HG03103 (cell line): ENCODE measurements at regions not wholly inside any gene's neighbourhood (a gene's known extent, or its start where the extent isn't known, plus 50 kb on each side); places are given as distances from the start of the nearest gene placed in this dataset.
"Not testable (repeated sequence)": the region's sequence is repeated elsewhere in the genome, so short reads cannot be mapped to it uniquely, and the experiment has no call there.

Source experiments
- ATAC-seq: cut with Tn5 transposase; IDR thresholded peaks from one replicate; pipeline ENCODE4 v1.9.1; 2021; ENCODE audit warnings: low read depth; ENCODE audit not compliant: unreplicated experiment

DNA sequence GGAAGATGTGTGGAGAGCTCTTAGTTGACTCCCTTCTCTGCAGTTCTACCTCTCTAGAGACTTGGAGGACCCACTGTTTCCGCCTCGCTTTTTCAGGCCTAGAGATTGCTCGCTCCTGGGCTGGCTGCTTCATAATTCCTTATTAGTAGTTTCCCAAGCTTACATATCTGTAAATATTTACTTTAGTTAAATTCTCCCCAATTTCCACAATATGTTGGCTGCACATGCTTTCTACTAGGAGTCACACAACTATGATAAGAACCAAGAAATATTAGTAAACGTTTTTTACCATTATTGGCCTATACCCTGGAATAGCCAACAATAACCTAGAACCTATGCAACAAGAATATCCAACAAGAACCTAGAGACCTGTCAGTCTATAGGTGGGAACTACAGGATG, 129.0 kb upstream of the RUNX1 start:
- no peak for ATAC-seq

DNA sequence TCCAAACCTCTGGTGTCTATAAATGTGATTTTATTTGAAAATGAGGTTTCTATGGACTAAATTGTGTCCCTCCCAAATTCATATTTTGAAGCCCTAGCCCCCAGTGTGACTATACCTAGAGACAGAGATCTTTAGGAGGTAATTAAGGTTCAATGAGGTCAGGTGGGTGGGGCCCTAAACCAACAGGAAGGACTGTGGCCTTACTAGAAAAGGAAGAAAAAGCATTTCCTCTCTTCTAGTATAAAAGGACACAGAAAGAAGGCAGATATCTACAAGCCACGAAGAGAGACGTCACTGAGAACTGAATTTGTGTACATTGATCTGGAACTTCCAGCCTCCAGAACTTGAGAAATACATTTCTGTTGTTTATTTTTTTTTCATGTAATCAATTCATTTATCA, 123.1 kb upstream of the RUNX1 start:
- no peak for ATAC-seq

DNA sequence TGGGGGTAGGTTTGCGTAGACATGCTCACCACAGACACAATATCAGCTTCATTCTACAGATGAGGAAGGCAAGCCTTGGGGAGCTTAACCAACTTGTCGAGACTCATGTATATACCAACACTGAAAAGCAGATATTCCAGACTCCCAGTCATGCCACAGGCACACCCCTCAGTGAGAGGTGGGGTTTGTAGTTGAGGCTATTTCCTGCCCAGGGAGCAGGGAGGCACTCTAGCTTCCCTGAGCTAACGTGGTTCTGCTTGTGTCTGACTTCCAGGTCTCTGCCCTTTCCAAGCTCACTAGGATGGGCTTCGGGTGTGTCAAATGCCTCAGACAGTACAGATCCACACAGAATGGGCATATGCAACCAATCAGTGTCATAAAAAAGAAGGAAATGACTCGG, 122.3 kb upstream of the RUNX1 start:
- no peak for ATAC-seq

DNA sequence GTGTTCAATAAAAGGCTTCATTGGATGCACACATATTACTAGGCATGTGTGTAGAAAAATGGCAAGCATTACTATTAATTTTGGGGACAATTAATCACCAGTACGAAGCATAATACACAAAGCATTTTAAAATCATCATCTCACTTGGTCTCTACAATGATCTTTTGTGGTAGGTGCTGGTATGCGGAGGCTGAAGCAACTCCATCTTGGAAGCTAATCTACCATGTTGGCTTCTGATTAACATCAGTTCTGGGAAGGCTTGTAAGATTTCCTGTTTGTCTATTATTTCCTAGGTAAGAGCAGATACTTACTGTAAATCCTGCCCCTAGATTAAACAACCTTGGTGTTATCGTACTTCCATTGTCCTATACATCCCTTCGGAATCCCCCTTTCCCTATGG, 121.7 kb upstream of the RUNX1 start:
- ATAC-seq = no peak

DNA sequence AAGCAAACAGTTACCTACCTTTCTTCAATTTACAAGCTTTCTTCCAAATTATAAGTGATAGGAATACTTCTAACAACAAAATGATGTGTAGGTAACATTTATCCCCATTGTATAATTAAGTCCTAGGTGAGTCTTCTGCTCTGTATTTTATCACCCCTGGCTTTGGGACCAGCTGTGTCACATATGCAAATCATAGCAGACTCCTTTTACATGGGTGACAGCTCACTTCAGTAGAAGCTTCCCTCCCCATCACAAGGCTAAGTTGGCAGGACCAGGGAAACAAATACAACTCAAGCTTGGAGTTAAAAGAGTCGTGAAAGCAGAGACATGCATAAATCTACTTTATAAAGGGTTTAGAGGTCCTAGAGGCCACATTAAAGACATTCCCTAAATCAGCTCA, 121.1 kb upstream of the RUNX1 start:
- ATAC-seq = no peak

DNA sequence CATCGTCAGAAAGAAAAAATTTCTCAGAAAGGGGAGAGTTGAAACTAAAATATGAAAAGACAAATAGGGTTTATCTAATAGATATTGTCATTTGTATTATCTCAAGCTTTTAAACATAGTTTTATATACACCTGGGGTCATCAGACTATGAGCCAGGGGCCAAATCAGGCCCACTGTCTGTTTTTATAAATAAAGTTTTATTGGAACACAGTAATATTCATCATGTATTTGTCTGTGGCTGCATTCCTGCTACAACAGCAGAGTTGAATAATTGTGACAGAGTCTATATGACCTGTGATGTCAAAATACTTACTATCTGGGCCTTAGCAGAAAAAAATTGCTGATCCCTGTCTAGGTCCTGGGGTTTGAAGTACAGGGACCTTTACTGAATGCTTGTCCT, 120.5 kb upstream of the RUNX1 start:
- ATAC-seq = no peak

DNA sequence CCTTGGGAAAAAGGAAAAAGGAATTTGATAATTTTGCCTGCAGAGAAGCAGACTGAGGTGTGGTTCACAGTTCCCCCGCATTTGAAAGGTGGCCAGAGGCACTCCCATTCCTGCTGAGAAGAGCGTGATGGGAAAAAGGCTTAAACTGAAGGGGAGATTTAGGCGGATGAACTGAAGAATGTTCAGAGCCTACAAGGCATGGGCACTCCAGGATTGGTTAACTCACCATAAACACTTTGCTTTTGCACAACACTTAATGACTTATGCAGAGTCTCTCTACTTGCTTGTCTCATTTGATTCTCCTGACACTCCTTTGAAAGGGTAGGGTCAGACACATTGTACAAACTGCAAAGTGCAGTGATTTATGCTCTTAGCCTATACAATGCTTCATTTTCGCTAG, 119.6 kb upstream of the RUNX1 start:
- no peak for ATAC-seq

DNA sequence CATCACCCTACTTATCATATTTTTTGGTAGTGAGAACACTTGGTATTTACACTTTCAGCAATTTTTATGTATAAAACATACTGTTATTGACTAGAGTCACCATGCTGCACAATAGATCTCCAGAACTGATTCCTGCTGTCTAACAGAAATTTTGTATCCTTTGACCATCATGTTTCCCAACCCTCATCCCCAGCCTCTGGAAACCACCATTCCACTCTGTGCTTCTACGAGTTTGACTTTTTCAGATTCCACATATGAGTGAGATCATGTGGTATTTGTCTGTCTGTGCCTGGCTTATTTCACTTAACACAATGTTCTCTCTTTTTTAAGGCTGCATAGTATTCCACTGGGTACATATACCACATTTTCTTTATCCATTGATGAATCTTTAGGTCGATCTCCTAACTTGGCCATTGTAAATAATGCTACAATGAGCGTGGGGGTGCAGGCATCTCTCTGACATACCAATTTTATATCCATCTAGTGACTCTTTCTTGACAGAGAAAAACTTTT, 115.9 kb upstream of the RUNX1 start:
- ATAC-seq = no peak

DNA sequence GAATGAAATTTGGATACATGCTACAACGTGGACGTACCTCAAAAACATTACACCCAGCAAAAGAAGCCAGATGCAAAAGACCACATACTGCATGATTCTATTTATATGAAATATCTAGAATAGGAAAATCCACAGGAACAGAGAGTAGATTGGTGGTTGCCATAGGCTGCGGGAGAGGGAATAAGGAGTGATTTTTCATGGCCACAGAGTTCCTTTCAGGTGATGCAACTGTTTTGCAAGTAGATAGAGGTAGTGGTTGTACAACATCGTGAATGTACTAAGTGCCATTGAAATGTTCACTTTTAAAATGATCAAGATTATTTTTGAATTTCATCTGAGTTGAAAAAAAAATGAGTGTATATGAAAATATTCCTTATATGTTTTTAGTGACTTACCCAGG, 115.3 kb upstream of the RUNX1 start:
- ATAC-seq = no peak

DNA sequence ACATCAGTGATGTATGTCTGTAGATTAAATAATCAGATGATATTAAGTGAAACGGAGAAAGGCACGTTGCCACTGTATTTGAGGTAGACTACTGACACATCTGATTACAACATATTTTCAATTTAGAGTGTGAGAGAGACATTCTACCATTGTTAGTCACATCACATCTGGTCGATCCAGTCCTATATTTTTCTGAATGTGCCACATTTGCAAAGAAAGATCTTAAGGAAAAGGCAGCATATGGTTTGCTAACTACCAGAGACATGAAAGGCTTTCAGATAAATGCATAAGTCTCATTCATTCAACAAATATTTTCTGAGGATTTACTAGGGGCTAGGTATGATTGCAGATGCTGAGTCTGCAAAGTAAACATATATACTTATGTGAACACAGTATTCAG, 114.3 kb upstream of the RUNX1 start:
- no peak for ATAC-seq

DNA sequence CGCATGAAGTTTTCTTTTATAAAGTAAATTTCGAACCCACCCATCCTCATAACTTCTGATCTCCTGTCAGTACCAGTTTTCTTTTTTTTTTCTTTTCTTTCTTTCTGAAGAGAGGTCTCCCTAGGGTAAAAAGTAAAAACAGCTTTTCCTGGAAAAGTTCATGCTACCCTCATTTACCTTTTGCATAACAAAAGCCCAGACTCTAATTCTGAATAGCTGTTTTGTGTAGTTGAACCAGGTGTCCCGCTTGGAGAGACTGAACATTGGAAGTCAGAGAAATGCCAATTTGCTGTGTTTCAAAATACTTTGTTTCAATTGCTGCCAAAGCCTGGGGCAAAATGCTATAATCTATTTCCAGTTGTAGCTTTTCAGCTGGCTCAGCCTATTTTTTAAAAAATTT, 113.7 kb upstream of the RUNX1 start:
- no peak for ATAC-seq

DNA sequence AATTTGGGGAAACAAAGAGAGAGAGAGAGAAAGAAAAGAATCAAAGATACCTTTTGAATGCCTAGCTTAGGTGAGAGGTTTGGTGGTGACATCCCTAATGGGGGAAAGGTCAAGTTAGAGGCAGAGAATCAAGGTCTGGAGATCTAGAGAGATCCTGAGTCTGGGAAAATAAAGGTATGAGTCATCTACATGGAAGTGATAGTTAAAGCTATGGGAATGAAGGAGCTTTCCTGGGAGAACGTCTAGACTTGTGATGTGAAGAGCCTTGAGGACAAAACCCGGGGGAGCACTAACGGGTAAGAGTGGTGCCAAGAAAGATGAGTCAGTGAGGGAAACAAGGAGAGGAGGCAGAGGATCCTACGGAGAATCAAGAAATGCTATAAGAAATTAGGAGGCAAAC, 110.8 kb upstream of the RUNX1 start:
- ATAC-seq = no peak

DNA sequence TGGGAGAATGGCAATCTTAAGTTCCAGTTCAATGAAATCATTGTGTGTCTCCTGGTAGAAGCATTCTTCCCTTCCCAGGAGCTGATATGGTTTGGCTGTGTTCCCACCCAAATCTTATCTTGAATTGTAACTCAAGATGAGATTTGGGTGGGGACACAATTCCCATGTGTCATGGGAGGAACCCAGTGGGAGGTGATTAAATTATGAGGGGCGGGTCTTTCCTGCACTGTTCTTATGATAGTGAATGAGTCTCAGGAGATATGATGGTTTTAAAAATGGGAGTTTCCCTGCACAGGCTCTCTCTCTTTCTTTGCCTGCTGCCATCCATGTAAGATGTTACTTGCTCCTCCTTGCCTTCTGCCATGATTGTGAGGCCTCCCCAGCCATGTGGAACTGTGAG, 108.3 kb upstream of the RUNX1 start:
- ATAC-seq = not testable (repeated sequence)

DNA sequence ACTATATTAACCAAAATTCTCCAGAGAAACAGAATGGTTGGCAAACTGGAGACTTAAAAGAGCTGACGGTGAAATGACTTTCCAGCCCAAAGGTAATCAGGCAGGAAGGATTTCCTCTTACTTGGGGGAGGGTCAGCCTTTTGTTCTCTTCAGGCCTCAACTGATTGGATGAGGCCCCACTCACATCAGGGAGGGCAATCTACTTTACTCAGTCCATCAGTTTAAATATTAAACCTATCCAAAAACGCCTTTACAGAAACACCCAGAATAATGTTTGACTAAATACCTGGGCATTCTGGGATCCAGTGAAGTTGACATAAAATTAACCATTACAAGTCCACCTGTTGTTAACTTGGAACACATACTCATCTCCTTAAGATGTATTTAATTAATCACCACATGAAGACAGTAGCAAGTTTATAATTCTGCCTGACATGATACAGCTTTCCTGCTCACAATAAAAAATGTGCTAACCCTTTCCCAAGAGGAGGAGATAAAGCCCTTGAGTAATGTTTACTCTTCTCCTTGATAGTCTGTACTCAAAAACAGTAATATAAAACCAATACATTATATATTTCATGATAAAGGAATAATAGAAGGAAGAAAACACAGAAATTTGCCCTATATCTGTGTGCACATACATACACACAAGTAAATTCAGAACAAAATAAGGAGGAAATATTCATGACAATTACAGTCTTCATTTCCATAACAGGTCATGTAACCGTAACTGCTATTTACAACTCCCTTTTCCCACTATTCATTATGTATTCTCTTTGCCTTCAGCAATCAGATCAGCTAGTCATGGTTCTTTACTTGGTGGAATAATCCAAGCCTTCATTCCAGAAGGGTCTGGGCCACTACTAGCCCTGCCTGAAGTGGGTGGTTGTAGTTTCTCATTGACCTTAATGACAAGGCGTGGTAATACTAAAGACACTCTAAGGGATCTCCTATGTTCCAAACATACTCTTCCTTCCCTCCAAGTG, 107.5 kb upstream of the RUNX1 start:
- no peak for ATAC-seq

DNA sequence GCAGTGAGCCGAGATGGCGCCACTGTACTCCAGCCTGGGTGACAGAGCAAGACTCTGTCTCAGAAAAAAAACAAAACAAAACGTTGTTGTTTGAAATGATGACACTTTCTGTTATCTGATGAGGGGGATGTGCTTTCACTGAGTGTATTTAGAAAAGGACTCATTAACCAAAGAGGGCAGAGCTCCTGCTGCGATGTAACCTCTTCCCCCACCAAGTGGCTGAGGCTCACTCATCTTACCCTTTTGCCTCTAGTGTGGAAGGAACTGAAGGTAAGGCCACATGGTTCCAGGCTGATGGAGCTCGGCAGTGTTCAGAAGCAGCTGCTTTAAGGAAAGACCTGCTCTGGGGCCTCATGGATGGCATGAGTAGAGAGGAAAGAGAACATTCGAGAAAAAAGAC, 105.7 kb upstream of the RUNX1 start:
- no peak for ATAC-seq

DNA sequence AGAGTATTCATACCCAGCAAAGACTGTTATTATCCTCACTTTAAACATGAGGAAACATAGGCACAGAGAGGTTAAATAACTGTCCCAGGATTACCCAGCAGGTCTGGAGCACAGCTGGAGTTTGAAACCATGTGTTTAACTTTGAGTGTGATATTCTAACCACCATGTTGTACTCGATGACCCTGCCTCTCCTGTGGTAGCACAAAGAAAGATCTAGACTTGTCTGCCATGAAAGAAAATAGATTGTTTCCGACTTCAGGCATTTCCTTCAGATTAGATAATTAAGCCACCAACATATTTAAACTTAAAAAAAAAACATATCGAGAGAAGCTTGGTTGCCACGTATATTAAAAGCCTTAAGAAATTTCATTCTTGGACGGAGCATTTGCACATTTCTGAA, 104.6 kb upstream of the RUNX1 start:
- ATAC-seq = no peak

DNA sequence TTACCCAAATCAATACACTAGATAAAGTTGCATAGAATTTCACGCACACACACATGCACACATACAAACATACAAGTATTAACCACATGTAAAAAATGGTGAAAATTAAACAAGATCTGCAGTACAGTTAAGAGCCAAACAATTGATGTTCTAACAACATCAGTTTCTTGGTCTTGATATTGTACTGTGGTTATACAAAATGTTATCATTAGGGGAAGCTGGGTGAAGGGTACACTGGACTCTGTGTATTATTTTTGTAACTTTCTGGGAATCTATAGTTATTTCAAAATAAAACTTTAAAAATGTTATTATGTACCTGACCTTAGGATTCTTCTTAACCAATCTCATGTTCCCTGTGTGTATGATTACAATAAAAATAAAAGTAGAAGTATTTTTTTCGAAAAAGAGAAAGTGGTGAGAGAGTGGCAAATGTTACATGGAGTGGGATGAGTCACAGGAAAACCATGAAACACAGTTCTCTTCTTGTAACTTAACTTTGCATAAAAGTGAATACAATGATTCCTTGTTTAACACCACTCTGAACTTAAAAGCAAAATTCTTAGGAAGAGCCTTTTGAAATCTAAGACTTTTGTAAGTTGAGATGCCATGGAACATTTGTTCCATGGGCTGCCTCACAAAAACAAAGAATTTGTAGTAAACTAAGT, 101.6 kb upstream of the RUNX1 start:
- no peak for ATAC-seq

DNA sequence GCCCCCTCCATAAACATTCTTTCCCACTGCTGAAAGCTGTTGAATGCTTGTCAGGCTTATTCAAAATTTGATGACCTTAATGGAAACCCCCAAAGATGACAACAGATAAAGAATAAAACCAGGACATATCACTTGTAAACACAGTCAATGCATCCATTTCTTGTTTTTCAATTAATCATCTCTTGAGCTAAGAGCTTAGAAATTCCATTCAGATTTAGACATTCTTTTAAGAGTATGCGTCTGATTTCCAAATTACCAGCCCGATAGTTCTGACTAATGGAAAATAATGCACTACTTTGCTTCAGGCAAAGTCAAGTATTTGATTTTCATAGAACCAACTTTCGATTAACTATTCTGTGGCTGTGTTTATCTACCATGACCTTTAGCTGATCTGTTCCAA, 100.6 kb upstream of the RUNX1 start:
- ATAC-seq = no peak

DNA sequence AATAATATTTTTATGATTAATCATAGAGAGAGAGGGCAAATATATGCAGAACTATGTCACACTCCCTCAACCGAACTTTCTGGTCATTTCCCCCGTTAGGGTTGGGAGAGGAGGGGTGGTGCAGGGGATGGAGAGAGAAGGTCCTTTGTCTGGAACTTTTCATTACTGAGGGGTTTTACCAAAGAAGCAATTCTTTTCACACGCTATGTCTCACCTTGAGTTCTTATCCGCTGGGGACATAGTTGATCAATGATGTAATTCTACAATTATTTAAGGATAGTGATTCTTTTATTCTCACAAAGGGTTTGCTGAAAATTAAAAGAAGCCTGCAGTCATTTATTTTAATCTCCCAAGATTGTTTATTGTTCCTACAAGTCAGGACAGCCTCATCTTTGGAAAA, 98.3 kb upstream of the RUNX1 start:
- ATAC-seq = no peak

DNA sequence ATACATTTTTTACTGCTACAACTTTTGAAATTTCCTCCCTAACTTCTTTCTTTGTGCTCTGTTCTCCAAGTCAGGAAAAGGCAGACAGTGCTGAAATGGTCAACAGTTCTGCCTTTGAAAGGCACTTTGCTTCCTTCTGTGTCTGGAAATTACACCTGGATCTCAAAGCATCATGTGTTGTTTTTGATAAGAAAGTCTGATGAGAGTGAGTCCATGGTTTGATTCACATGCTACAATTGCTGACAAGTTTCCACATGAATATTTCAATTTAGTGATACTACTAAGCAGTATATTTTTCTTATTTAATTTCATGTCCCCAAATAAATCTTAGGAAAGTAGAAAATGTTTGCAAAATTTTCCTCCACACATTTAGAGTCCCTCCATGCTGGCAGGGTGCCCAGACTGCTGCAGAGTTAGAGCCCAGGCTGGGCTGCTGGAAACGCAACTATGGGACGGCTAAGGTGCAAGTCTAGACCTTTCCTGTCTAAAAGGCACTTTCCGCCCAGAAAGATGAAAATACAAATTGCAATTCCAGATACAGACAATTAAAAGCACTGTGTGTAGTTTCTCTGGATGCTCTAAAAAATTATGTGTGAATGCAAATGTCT, 96.6 kb upstream of the RUNX1 start:
- no peak for ATAC-seq

DNA sequence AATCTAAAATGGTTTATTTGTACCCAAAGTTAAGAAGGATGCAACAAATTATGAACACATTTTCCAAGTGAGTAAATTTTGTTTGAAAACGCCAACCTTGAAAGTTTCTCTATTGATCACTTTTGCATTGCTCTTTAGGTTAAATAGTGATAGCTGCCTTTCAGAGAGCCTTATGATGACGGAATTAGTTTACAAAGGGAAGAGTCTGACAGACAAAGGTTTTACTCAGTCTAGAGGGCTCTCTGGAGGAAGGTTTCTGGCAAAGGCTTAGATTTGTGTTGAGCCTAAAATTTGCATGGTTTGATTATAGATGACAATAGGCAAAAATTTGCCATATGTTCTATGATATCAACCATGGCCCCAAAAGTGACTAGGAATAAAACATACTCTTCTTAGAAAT, 95.9 kb upstream of the RUNX1 start:
- no peak for ATAC-seq
